HCT116 (cell line): ENCODE measurements at regions not wholly inside any gene's neighbourhood (a gene's known extent, or its start where the extent isn't known, plus 50 kb on each side); places are given as distances from the start of the nearest gene placed in this dataset.

ENCODE experiments used
- ATAC-seq: fragments of 200-7000 bp; cut with Tn5 transposase; 2 replicates; pipeline ENCODE4 v1.9.1; 2020; ENCODE audit warnings: mild to moderate bottlenecking, moderate library complexity
- BruUV-seq: library from RNA; stranded (reverse); fragments of 400-500 nt; replicated peaks from 2 replicates; lab custom pipeline; 2021; lab: Mats Ljungman, UMichigan
- CTCF ChIA-PET: fragments of 300-600 bp; sonication (Branson Sonifier 250); formaldehyde crosslinking; loops from one replicate; lab custom pipeline; 2021; ENCODE audit warnings: antibody characterized with exemption; lab: Charles Lee
- POLR2A ChIA-PET: fragments of 300-600, 350-600 bp; sonication (Branson Sonifier 250); formaldehyde crosslinking; loops from one replicate; lab custom pipeline; 2021; ENCODE audit warnings: antibody characterized with exemption; lab: Charles Lee
- RAD21 ChIA-PET, 2 experiments: fragments of 300-600 bp; sonication (Branson Sonifier 250); formaldehyde crosslinking; loops; one replicate each; lab custom pipeline; 2023; ENCODE audit warnings: low total read pairs in 2 of 2; ENCODE audit not compliant: uncharacterized antibody in 2 of 2, unreplicated experiment in 2 of 2, low non-redundant PET in 1 of 2; lab: Charles Lee
- DNase-seq: peaks from one replicate; pipeline ENCODE4 v3.0.0-alpha.2; 2010; ENCODE audit warnings: low read depth, low spot score
- H2AFZ ChIP-seq: fragments of 200-600 bp; shearing (Covaris generic), sonication (generic); 2 replicates; pipeline ENCODE4 v1.6.1; 2017; ENCODE audit warnings: low read depth, mixed run types, mixed read lengths, antibody characterized with exemption, low read length; ENCODE audit not compliant: poor library complexity, severe bottlenecking
- H3K27ac ChIP-seq: 2 replicates; pipeline ENCODE4 v1.5.1; 2012; ENCODE audit warnings: low read depth, low read length
- H3K27me3 ChIP-seq: fragments of 200-600 bp; sonication (generic); 2 replicates; pipeline ENCODE4 v1.6.1; 2016; ENCODE audit warnings: mixed run types, low read length, mixed read lengths; ENCODE audit not compliant: insufficient read depth
- H3K36me3 ChIP-seq, 2 experiments: fragments of 200-500 bp in 1 of 2; fragments of 200-600 bp in 1 of 2; sonication (Bioruptor generic) in 1 of 2; sonication (generic) in 1 of 2; 2 replicates each; pipeline versions ENCODE4 v1.5.1 to v1.6.1; 2014 to 2016; ENCODE audit warnings: low read length in 2 of 2, inconsistent platforms in 1 of 2, mixed read lengths in 1 of 2, mixed run types in 1 of 2; ENCODE audit not compliant: insufficient read depth in 2 of 2, control insufficient read depth in 1 of 2
- H3K4me1 ChIP-seq, 2 experiments: fragments of 200-600 bp in 1 of 2; sonication (generic) in 1 of 2; 2 replicates each; pipeline versions ENCODE4 v1.5.1 to v1.6.1; 2012 to 2017; ENCODE audit warnings: low read length in 2 of 2, inconsistent platforms in 1 of 2, mild to moderate bottlenecking in 1 of 2, mixed read lengths in 1 of 2, mixed run types in 1 of 2, moderate library complexity in 1 of 2; ENCODE audit not compliant: insufficient read depth in 2 of 2, control insufficient read depth in 1 of 2
- H3K4me2 ChIP-seq: fragments of 200-600 bp; sonication (generic); 2 replicates; pipeline ENCODE4 v1.6.1; 2017; ENCODE audit warnings: mixed run types, low read length, mixed read lengths
- H3K4me3 ChIP-seq, 2 experiments: fragments of 200-600 bp in 1 of 2; sonication (generic) in 1 of 2; replicated peaks in 1 of 2; 2 replicates each; pipeline ENCODE4 v1.5.1; 2011 to 2016; ENCODE audit warnings: low read length in 2 of 2, control low read depth in 1 of 2, low read depth in 1 of 2, mild to moderate bottlenecking in 1 of 2, mixed read lengths in 1 of 2, mixed run types in 1 of 2
- H3K79me2 ChIP-seq: fragments of 200-600 bp; sonication (generic); 2 replicates; pipeline ENCODE4 v1.6.1; 2017; ENCODE audit warnings: mild to moderate bottlenecking, mixed run types, low read length, moderate library complexity, mixed read lengths; ENCODE audit not compliant: insufficient read depth
- H3K9ac ChIP-seq: fragments of 200-600 bp; sonication (generic); 2 replicates; pipeline ENCODE4 v1.6.1; 2016; ENCODE audit warnings: low read length, mixed read lengths
- H3K9me2 ChIP-seq: fragments of 200-600 bp; sonication (generic), shearing (Covaris generic); 2 replicates; pipeline ENCODE4 v1.6.1; 2017; ENCODE audit warnings: mixed run types, mild to moderate bottlenecking, moderate library complexity; ENCODE audit not compliant: insufficient read depth
- H3K9me3 ChIP-seq, 2 experiments: fragments of 200-500 bp in 1 of 2; fragments of 200-600 bp in 1 of 2; sonication (Bioruptor generic) in 1 of 2; sonication (generic) in 1 of 2; 2 replicates each; pipeline ENCODE4 v1.6.1; 2014 to 2017; ENCODE audit warnings: low read length in 2 of 2, mixed read lengths in 2 of 2, inconsistent platforms in 1 of 2, low read depth in 1 of 2, mild to moderate bottlenecking in 1 of 2, mixed run types in 1 of 2, moderate library complexity in 1 of 2; ENCODE audit not compliant: control insufficient read depth in 1 of 2, insufficient read depth in 1 of 2
- H4K20me1 ChIP-seq: fragments of 200-600 bp; sonication (generic), shearing (Covaris generic); 2 replicates; pipeline ENCODE4 v1.6.1; 2017; ENCODE audit warnings: mixed run types, mild to moderate bottlenecking, moderate library complexity; ENCODE audit not compliant: insufficient read depth
- CBX3 ChIP-seq: IDR thresholded peaks from 2 replicates; pipeline ENCODE4 v1.6.1; 2012; ENCODE audit warnings: low read depth
- ELF1 ChIP-seq: IDR thresholded peaks from 2 replicates; pipeline ENCODE4 v1.6.1; 2012; ENCODE audit warnings: low read depth, borderline replicate concordance
- FOSL1 ChIP-seq: IDR thresholded peaks from 2 replicates; pipeline ENCODE4 v1.6.1; 2012; ENCODE audit warnings: low read depth
- POLR2AphosphoS5 ChIP-seq: IDR thresholded peaks from 2 replicates; pipeline ENCODE4 v1.6.1; 2011; ENCODE audit warnings: mild to moderate bottlenecking, low read depth, low read length, moderate library complexity
- TCF7L2 ChIP-seq: IDR thresholded peaks from 2 replicates; pipeline ENCODE4 v1.7.0; 2011; ENCODE audit warnings: borderline replicate concordance, inconsistent platforms; ENCODE audit not compliant: insufficient read depth, insufficient read length; ENCODE audit errors: extremely low read depth
- YY1 ChIP-seq: IDR thresholded peaks from 2 replicates; pipeline ENCODE4 v1.6.1; 2011; ENCODE audit warnings: low read length, low read depth, moderate library complexity, mild to moderate bottlenecking; ENCODE audit not compliant: insufficient replicate concordance; ENCODE audit errors: extremely low read depth
- ZNF274 ChIP-seq: fragments of 200-500 bp; sonication (Bioruptor generic); IDR thresholded peaks from 2 replicates; pipeline ENCODE4 v1.6.1; 2014; ENCODE audit warnings: mild to moderate bottlenecking, low read depth, low read length, inconsistent platforms
- intact Hi-C: fragments of 100-400 bp; cut with micrococcal nuclease; formaldehyde crosslinking; loops from 2 replicates; pipeline ENCODE4 v1.10.0; 2022
- TF ChIP-seq, protein P1 (sequence below): IDR thresholded peaks from 2 replicates; pipeline ENCODE4 v1.6.1; 2012

DNA sequence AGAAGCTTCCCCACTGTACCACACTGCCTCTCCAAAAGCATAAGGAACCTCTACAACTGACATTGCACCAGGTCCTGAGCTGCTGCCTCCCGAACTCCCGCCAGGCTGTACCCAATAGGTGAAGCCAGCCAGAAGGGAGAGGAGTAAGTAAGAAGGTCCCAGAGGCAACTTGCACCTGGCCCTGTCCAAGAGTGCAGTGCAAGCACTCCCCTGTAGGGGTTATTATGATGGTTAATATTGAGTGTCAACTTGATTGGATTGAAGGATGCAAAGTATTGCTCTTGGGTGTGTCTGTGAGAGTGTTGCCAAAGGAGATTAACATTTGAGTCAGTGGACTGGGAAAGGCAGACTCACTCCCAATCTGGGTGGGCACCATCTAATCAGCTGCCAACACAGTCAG is 879.3 kb upstream of the SLIT2 start:
- no peak for TF ChIP-seq ZNF274
- Histone ChIP-seq H3K4me1 (no peaks in the 10 kb centered on the region), H3K9ac (no peak overlapping the region), H3K36me3 (no peaks in the 10 kb centered on the region), H3K9me3 (no peaks in the 10 kb centered on the region), H3K79me2 (no peaks in the 10 kb centered on the region), H3K9me2 (no peaks in the 10 kb centered on the region), H3K27me3 (no peaks in the 10 kb centered on the region), H2AFZ (no peak overlapping the region), H3K4me3 (no peak overlapping the region), H4K20me1 (no peaks in the 10 kb centered on the region), H3K4me2 (no peak overlapping the region), H3K27ac (no peak overlapping the region)
- ChIA-PET CTCF (no interaction called here), POLR2A (no interaction called here), RAD21 (no interaction called here)
- intact Hi-C loops, result no loop called here
- no peak for DNase-seq
- ATAC-seq, result peak; percentile 70
- no TSS peak for BruUV-seq

- POLR2A ChIA-PET, result no interaction called here
- Histone ChIP-seq H3K79me2 (no peaks in the 10 kb centered on the region), H2AFZ (no peak overlapping the region), H4K20me1 (no peaks in the 10 kb centered on the region), H3K9ac (no peak overlapping the region), H3K9me3 (no peaks in the 10 kb centered on the region), H3K36me3 (no peaks in the 10 kb centered on the region), H3K9me2 (no peaks in the 10 kb centered on the region), H3K27me3 (no peaks in the 10 kb centered on the region), H3K4me3 (no peak overlapping the region), H3K27ac (no peak overlapping the region), H3K4me2 (no peak overlapping the region), H3K4me1 (no peaks in the 10 kb centered on the region)
- intact Hi-C loops, result no loop called here
- ATAC-seq, result no peak
- BruUV-seq, result no TSS peak
- CTCF ChIA-PET, result no interaction called here
- DNase-seq, result no peak
- RAD21 ChIA-PET, result no interaction called here
- TF ChIP-seq, protein P1, sequence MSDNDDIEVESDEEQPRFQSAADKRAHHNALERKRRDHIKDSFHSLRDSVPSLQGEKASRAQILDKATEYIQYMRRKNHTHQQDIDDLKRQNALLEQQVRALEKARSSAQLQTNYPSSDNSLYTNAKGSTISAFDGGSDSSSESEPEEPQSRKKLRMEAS, result no peak
- TF ChIP-seq ELF1, result no peak
- no peak for TF ChIP-seq YY1
- no peak for TF ChIP-seq TCF7L2
- no peak for TF ChIP-seq CBX3
- TF ChIP-seq POLR2AphosphoS5, result no peak
- no peak for TF ChIP-seq FOSL1
Observed at GRCh38 chr4:19368800-19369199, 882.9 kb upstream of the SLIT2 start.
